GM12873 (cell line): ENCODE measurements at regions not wholly inside any gene's neighbourhood (a gene's known extent, or its start where the extent isn't known, plus 50 kb on each side); places are given as distances from the start of the nearest gene placed in this dataset.

Source experiments
- TF ChIP-seq, protein P1 (sequence below): IDR thresholded peaks from 2 replicates; pipeline ENCODE4 v1.5.1; 2012; ENCODE audit warnings: low read depth, mild to moderate bottlenecking, moderate library complexity, low read length, control low read depth; ENCODE audit not compliant: insufficient read depth; ENCODE audit errors: missing control alignments

DNA sequence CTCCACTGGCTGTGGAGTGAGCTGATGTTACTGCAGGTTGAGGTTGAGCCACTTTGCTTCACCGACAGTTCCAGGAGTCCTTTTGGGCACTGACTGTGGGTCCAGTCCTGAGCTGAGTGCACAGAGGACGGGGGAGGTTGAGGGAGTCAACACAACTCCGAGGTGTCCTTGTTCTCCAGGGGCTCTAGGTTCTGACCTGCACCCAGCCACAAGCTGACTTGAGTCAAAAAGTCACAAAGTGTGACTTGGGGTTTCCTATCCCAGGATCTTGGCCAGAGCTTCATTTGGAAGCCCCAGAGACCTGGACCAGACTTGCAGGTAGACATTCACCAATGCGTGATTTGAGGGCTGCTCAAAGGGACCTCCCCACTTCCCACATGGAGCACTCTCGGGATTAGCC lies 95.0 kb downstream of the FAM43A start:
- TF ChIP-seq, protein P1, sequence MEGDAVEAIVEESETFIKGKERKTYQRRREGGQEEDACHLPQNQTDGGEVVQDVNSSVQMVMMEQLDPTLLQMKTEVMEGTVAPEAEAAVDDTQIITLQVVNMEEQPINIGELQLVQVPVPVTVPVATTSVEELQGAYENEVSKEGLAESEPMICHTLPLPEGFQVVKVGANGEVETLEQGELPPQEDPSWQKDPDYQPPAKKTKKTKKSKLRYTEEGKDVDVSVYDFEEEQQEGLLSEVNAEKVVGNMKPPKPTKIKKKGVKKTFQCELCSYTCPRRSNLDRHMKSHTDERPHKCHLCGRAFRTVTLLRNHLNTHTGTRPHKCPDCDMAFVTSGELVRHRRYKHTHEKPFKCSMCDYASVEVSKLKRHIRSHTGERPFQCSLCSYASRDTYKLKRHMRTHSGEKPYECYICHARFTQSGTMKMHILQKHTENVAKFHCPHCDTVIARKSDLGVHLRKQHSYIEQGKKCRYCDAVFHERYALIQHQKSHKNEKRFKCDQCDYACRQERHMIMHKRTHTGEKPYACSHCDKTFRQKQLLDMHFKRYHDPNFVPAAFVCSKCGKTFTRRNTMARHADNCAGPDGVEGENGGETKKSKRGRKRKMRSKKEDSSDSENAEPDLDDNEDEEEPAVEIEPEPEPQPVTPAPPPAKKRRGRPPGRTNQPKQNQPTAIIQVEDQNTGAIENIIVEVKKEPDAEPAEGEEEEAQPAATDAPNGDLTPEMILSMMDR: no peak

DNA sequence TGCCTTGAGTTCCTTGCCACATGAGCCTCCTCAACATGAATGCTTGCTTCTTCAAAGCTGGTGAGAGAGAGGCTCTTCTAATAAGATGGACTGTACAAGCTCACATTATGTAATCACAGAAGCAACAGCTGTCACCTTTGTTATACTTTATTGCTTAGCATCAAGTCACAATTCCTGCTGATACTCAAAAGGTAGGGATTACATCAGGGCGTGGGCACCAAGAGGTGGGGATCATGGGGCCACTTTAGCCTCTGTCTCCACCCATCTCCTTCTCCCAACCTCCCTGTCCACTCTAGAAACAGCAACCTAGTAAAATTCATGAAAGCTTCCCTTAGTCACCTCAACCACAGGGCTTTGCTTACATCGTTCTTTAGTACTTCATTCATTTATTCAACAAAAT lies 95.9 kb downstream of the FAM43A start:
- TF ChIP-seq, protein P1: no peak

DNA sequence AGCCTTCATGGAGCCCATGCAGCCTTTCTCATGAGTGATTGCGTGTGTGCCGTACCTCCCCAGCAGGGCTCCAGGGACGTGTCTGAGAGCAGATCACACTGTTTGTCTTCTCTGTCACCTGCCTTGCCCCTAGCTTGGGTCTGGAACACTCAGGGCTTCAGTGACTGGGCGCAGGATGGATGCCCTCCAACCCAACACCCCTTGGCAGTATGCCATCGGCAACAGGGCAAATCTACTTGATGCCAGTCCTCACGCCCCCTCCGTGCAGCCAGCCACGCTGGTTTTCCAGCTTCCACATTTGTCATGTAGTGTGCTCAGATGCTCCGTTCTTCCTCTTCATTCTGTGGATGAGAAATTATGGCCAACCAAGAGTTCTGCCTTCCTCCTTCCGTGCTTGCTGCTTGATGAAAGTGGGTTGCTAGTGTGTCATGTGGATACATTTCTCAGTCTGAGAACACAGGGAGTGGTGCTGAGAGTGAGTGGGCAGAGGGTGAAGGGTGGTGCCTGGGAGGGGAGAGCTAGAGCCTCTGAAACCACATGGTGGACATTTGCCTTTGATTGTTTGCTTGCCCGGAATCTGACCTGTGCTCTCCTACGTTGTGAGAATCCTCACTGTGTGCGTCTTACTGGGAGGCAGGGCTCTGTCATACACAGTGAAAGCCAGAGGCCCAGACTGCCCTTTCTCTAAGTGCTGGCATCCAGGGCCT lies 97.2 kb downstream of the FAM43A start:
- TF ChIP-seq, protein P1: no peak

DNA sequence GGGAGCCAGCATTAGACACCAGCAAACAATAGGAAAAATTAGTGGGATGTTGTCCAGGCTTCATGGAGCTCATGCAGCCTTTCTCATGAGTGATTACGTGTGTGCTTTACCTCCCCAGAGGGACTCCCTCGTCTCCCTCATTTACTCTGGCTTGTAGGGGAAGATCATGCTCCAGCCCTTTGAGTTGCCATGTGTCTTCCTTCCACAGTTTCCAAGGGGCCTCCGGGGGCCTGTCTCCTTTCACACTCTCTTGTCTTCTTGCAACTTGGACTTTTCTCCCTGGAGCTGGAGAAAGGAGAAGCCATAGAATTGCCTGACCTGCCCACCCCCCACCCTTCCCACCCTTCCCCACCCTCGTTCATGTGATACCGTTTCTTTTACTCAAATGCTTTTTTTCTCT lies 98.7 kb downstream of the FAM43A start:
- TF ChIP-seq, protein P1: no peak

DNA sequence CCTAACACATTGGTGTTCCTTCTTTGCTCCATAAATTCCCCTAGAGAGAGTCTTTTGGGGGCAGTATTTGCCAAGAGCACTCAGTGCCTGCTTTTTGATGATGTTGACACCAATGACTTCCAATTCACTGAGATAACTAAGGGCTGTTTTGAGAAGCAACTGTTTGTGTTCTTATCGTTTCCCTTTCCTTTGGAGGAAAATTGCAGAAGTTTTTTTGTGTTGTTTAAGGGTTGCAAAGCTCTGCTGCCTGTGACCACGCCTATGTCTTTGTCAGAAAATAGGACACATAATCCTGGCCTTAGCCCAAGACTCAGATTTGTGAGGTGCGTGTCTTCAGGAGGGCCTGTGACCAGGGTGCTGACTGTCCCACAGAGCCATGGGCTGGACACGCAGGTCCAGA lies 99.6 kb downstream of the FAM43A start:
- TF ChIP-seq, protein P1: no peak

DNA sequence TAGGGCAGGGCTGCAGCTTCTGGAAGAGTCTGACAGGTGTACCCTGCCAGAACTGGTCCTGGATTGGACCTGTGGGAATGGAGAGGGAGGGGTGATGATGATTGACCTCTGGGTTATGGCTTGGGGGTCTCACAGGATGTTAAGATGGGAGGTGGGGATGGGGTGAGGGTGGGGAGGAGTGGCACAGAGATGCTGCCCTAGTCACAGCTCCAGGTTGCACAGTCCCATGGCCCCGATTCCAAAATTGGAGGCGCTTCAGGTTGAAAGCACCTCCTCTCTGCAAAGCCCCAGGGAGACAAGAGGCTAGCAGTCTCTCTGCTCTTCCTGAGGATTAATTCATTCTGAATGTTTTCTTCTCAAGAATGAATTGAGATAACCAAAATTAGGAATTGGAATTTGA lies 101.4 kb downstream of the FAM43A start:
- TF ChIP-seq, protein P1: no peak

DNA sequence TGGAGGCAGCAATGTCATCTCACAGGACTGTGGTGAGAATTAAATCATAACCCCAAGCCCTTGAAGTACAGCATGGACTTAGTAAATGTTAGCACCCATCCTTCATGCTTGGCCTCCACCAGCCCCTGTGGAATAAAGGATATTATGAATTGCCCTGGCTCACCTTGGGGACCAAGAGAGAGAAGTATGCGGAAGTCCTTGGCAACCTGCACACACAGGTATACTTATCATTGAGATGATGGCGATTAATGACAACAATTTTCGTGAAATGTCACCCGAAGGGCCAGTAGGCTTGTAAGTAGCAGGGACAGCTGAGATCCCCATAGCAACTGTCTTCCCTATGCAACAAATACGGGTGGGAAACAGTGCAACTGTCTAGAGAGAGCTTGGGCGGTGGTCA lies 102.0 kb downstream of the FAM43A start:
- TF ChIP-seq, protein P1: no peak
